SK-N-SH treated with all-trans-retinoic acid at 6 μM for 48 hours (cell line): ENCODE measurements at regions not wholly inside any gene's neighbourhood (a gene's known extent, or its start where the extent isn't known, plus 50 kb on each side); places are given as distances from the start of the nearest gene placed in this dataset.

Experiments used
- ARNTL ChIP-seq: fragments of 450-650 bp; formaldehyde crosslinking; IDR thresholded peaks from 2 replicates; pipeline ENCODE4 v1.5.0; 2020; ENCODE audit warnings: low read depth, mild to moderate bottlenecking, moderate library complexity, borderline replicate concordance
- ISL1 ChIP-seq: fragments of 250-450 bp; sonication (Bioruptor Pico); IDR thresholded peaks from 2 replicates; pipeline ENCODE4 v2.1.2; 2022; ENCODE audit warnings: mild to moderate bottlenecking, moderate library complexity
- PATZ1 ChIP-seq: fragments of 250-450 bp; sonication (Bioruptor Pico); IDR thresholded peaks from 2 replicates; pipeline ENCODE4 v1.8.0; 2020; ENCODE audit warnings: mild to moderate bottlenecking, moderate library complexity, borderline replicate concordance
- POU6F1 ChIP-seq: fragments of 250-450 bp; sonication (Bioruptor Pico); IDR thresholded peaks from 2 replicates; pipeline ENCODE4 v1.8.0; 2021; ENCODE audit warnings: low read depth, mild to moderate bottlenecking, moderate library complexity, borderline replicate concordance
- PPARA ChIP-seq: fragments of 250-450 bp; sonication (Bioruptor Pico); IDR thresholded peaks from 2 replicates; pipeline ENCODE4 v1.5.0; 2020; ENCODE audit warnings: mild to moderate bottlenecking, borderline replicate concordance
- RARB ChIP-seq: fragments of 250-450 bp; sonication (Bioruptor Pico); IDR thresholded peaks from 2 replicates; pipeline ENCODE4 v1.8.0; 2021; ENCODE audit warnings: mild to moderate bottlenecking, moderate library complexity
- SNAI2 ChIP-seq: fragments of 250-450 bp; sonication (Bioruptor Pico); IDR thresholded peaks from 2 replicates; pipeline ENCODE4 v1.5.0; 2020; ENCODE audit warnings: mild to moderate bottlenecking, moderate library complexity
- TF ChIP-seq, protein P1 (sequence below): fragments of 250-450 bp; sonication (Bioruptor Pico); IDR thresholded peaks from 2 replicates; pipeline ENCODE4 v1.5.1; 2020; ENCODE audit warnings: low read depth, mild to moderate bottlenecking, moderate library complexity

DNA sequence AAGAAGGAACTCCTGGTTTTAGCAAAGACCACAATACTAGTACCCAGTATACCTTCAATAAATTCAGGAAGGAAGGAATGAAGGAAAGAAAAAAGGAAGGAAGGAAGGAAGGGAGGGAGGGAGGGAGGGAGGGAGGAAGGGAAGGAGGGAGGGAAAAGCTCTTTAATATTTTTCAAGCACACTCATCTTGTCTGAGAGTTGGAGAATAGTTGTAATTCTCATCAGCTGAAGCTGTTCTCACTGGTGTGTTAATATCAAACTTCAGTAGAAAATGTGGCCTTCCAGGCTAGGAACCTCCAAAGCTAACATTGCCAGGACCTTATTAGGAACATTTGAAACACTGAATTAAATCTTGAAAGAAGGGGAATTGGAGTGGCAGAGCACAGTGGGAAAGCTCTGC is 55.2 kb upstream of the CDH5 start:
- TF ChIP-seq ARNTL (no peak), SNAI2 (no peak), PPARA (no peak), RARB (no peak), ISL1 (CRISPR knock-in tag) (no peak), POU6F1 (CRISPR knock-in tag) (no peak), PATZ1 (CRISPR knock-in tag) (no peak)
- TF ChIP-seq, protein P1, sequence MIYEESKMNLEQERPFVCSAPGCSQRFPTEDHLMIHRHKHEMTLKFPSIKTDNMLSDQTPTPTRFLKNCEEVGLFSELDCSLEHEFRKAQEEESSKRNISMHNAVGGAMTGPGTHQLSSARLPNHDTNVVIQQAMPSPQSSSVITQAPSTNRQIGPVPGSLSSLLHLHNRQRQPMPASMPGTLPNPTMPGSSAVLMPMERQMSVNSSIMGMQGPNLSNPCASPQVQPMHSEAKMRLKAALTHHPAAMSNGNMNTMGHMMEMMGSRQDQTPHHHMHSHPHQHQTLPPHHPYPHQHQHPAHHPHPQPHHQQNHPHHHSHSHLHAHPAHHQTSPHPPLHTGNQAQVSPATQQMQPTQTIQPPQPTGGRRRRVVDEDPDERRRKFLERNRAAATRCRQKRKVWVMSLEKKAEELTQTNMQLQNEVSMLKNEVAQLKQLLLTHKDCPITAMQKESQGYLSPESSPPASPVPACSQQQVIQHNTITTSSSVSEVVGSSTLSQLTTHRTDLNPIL (CRISPR knock-in tag), result no peak
